ENCODE measurements at regions not wholly inside any gene's neighbourhood (a gene's known extent, or its start where the extent isn't known, plus 50 kb on each side); places are given as distances from the start of the nearest gene placed in this dataset.
"Not testable (repeated sequence)": the region's sequence is repeated elsewhere in the genome, so short reads cannot be mapped to it uniquely, and the experiment has no call there.

- DNase-seq, result not testable (repeated sequence)
These were observed 166.9 kb upstream of the TP53TG3 start for GRCh38 chr16:32842844-32843243.

GRCh38 chr16:32807280-32807679 is 131.3 kb upstream of the TP53TG3 start:
- DNase-seq, result not testable (repeated sequence)

GRCh38 chr16:32805639-32806038 is 129.7 kb upstream of the TP53TG3 start:
- DNase-seq, result not testable (repeated sequence)

All from stimulated activated CD4-positive, alpha-beta T cell treated with anti-CD3 and anti-CD28 coated beads, Interleukin-1b, Interleukin-23, amount 100 ng/mL, for 48 hours (primary cell).